ENCODE measurements at regions not wholly inside any gene's neighbourhood (a gene's known extent, or its start where the extent isn't known, plus 50 kb on each side); places are given as distances from the start of the nearest gene placed in this dataset.

- no peak overlapping the region for H3K4me3 Mint-ChIP-seq
- no peaks in the 10 kb centered on the region for H3K27me3 Mint-ChIP-seq
- H3K4me1 Mint-ChIP-seq = no peaks in the 10 kb centered on the region
- no peak for DNase-seq
- no peaks in the 10 kb centered on the region for H3K36me3 Mint-ChIP-seq
- H3K27ac Mint-ChIP-seq = no peak overlapping the region
- no peaks in the 10 kb centered on the region for H3K9me3 Mint-ChIP-seq
These were observed 100.3 kb upstream of the TMEM18 start for GRCh38 chr2:777546-777945.

GRCh38 chr2:777051-777450 lies 99.8 kb upstream of the TMEM18 start:
- H3K36me3 Mint-ChIP-seq = no peaks in the 10 kb centered on the region

DNA sequence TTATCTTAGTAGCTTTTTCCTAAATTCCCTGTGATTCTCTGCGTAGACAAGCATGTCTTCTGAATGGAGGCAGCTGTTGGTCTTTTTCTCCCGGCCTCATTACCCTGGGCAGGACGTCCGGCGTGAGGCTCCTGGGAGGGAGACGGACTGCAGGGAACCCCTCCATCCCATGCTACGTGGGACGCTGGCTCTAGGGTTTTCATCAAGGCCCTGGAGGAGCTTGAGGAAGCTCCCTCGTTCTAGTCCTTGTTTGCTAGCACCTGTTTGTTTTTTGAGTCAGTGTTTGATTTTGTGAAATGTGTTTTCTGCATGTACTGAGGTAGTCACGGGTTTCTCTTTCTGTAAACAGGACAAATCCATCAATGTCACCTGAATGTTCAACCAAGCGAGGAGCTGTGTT lies 99.3 kb upstream of the TMEM18 start:
- Mint-ChIP-seq H3K4me3 (no peak overlapping the region), H3K36me3 (no peaks in the 10 kb centered on the region), H3K9me3 (no peaks in the 10 kb centered on the region), H3K27me3 (no peaks in the 10 kb centered on the region), H3K4me1 (no peaks in the 10 kb centered on the region), H3K27ac (no peak overlapping the region)
- DNase-seq = no peak

More at GRCh38 chr2:777051-777450, 99.8 kb upstream of the TMEM18 start:
- H3K27me3 Mint-ChIP-seq = no peaks in the 10 kb centered on the region
- no peaks in the 10 kb centered on the region for H3K4me1 Mint-ChIP-seq
- H3K27ac Mint-ChIP-seq = no peak overlapping the region
- no peaks in the 10 kb centered on the region for H3K9me3 Mint-ChIP-seq
- DNase-seq = no peak
- no peak overlapping the region for H3K4me3 Mint-ChIP-seq

GRCh38 chr2:776038-776437 lies 98.8 kb upstream of the TMEM18 start:
- Mint-ChIP-seq H3K4me1 (no peaks in the 10 kb centered on the region), H3K27ac (no peak overlapping the region), H3K4me3 (no peak overlapping the region), H3K27me3 (no peaks in the 10 kb centered on the region), H3K36me3 (no peaks in the 10 kb centered on the region), H3K9me3 (no peaks in the 10 kb centered on the region)
- DNase-seq = no peak

GRCh38 chr2:774436-774835 lies 97.2 kb upstream of the TMEM18 start:
- Mint-ChIP-seq H3K27ac (no peak overlapping the region), H3K4me1 (peaks cover 12% of the 10 kb centered on the region), H3K36me3 (no peaks in the 10 kb centered on the region), H3K27me3 (no peaks in the 10 kb centered on the region), H3K4me3 (no peak overlapping the region), H3K9me3 (no peaks in the 10 kb centered on the region)
- DNase-seq = no peak

- peaks cover 6% of the 10 kb centered on the region for H3K9me3 Mint-ChIP-seq
- no peak for DNase-seq
- no peak overlapping the region for H3K4me3 Mint-ChIP-seq
- H3K4me1 Mint-ChIP-seq = peaks cover 15% of the 10 kb centered on the region
- no peak overlapping the region for H3K27ac Mint-ChIP-seq
- H3K27me3 Mint-ChIP-seq = no peaks in the 10 kb centered on the region
- H3K36me3 Mint-ChIP-seq = peaks cover 4% of the 10 kb centered on the region
These were observed 96.3 kb upstream of the TMEM18 start for GRCh38 chr2:773256-774160.

DNA sequence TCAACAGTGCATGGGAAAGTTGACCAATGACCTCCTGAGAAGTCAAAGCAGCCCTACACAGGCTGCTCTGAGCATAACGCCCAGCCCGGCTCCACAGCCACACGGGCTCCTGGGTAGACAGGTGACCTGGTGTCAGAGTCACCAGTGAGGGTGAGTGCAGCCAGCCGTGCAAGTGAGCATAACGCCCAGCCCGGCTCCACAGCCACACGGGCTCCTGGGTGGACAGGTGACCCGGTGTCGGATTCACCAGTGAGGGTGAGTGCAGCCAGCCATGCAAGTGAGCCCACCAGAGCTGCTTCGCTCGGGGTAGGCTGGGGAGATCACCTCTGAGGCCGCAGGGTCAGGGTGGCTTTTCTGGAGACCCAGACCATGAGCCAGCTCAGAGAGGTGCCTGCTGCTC lies 94.3 kb upstream of the TMEM18 start:
- H3K36me3 Mint-ChIP-seq = peaks cover 6% of the 10 kb centered on the region
- DNase-seq = no peak
- H3K4me1 Mint-ChIP-seq = peaks cover 27% of the 10 kb centered on the region
- no peaks in the 10 kb centered on the region for H3K27me3 Mint-ChIP-seq
- H3K4me3 Mint-ChIP-seq = no peak overlapping the region
- peaks cover 8% of the 10 kb centered on the region for H3K9me3 Mint-ChIP-seq
- no peak overlapping the region for H3K27ac Mint-ChIP-seq

DNA sequence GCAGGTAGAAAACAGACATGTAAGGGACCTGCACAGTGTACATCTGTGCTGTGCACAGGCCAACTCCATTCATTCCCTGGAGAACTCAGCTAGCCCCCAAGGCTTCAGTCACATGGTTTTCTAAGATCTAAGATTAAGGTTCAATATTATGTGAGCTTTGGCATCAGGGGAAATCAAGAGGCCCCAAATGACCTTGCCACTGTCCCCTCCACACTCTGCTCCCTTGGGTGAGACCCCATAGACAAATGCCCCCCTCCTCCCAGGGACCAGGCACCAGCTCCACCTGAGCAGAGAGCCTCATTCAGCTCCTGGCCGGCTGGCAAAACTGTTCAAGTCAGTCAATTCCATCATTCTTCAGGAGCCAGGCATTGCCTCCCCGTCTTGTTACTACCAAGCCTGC lies 93.6 kb upstream of the TMEM18 start:
- Mint-ChIP-seq H3K9me3 (peaks cover 8% of the 10 kb centered on the region), H3K4me1 (peaks cover 27% of the 10 kb centered on the region)

GRCh38 chr2:769771-770170 lies 92.6 kb upstream of the TMEM18 start:
- Mint-ChIP-seq H3K9me3 (peaks cover 8% of the 10 kb centered on the region), H3K4me3 (no peak overlapping the region), H3K36me3 (peaks cover 6% of the 10 kb centered on the region), H3K27me3 (no peaks in the 10 kb centered on the region), H3K4me1 (peaks cover 27% of the 10 kb centered on the region), H3K27ac (no peak overlapping the region)
- peak; percentile 26 for DNase-seq

More for the DNA sequence above, 93.6 kb upstream of the TMEM18 start:
- Mint-ChIP-seq H3K27me3 (no peaks in the 10 kb centered on the region), H3K36me3 (peaks cover 6% of the 10 kb centered on the region), H3K4me3 (no peak overlapping the region), H3K27ac (no peak overlapping the region)
- no peak for DNase-seq

GRCh38 chr2:768451-768850 lies 91.2 kb upstream of the TMEM18 start:
- Mint-ChIP-seq H3K4me1 (peaks cover 27% of the 10 kb centered on the region), H3K27ac (no peak overlapping the region), H3K4me3 (no peak overlapping the region), H3K36me3 (peaks cover 6% of the 10 kb centered on the region), H3K27me3 (no peaks in the 10 kb centered on the region), H3K9me3 (peaks cover 8% of the 10 kb centered on the region)
- DNase-seq = no peak

- peaks cover 6% of the 10 kb centered on the region for H3K36me3 Mint-ChIP-seq
- DNase-seq = no peak
- no peak overlapping the region for H3K27ac Mint-ChIP-seq
- peaks cover 28% of the 10 kb centered on the region for H3K4me1 Mint-ChIP-seq
- H3K9me3 Mint-ChIP-seq = peaks cover 8% of the 10 kb centered on the region
- H3K27me3 Mint-ChIP-seq = no peaks in the 10 kb centered on the region
- no peak overlapping the region for H3K4me3 Mint-ChIP-seq
These were observed 90.7 kb upstream of the TMEM18 start for GRCh38 chr2:767944-768343.

- peaks cover 6% of the 10 kb centered on the region for H3K36me3 Mint-ChIP-seq
- no peak overlapping the region for H3K27ac Mint-ChIP-seq
- H3K9me3 Mint-ChIP-seq = peaks cover 8% of the 10 kb centered on the region
- no peak overlapping the region for H3K4me3 Mint-ChIP-seq
- DNase-seq = peak; percentile 49
- H3K4me1 Mint-ChIP-seq = peaks cover 32% of the 10 kb centered on the region
- H3K27me3 Mint-ChIP-seq = no peaks in the 10 kb centered on the region
These were observed 90.2 kb upstream of the TMEM18 start for GRCh38 chr2:767440-767839.

DNA sequence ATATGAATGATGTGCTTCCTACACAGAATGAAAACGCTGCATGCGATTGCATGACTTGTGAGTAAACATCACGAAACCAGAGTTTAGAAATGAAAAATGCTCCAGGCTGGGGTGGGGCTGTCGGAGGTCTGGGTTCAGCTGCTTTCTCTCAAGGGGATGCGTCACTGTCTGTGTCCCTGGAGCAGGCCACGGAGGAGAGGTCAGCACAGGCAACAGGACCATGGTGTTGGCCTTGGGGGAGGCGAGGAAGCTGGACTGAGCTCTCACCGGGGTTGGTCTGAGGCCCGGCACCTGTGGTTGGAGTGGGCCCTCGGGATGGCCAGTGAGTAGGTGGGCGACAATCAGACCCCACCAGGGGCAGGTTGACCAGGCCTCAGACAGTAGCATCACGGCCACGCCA lies 89.0 kb upstream of the TMEM18 start:
- no peak for DNase-seq

DNA sequence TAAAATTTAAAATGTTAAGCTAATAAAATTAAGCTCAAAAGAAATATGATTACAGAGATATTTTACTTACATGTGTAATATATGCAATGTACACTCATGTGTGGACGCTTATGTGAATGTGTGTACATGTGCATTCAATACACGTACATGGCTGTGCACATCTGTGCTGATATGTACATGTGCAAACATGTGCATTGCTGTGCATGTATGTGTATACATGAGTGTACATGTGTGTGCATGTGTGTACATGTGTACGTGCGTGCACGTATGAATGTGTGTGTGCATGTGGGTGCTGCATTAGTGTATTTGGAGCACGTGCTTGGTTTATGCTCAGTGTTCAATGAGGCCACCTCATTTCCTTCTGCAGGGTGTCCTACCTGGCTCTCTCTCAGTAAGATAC lies 88.2 kb upstream of the TMEM18 start:
- no peak overlapping the region for H3K27ac Mint-ChIP-seq
- peaks cover 6% of the 10 kb centered on the region for H3K36me3 Mint-ChIP-seq
- peaks cover 30% of the 10 kb centered on the region for H3K4me1 Mint-ChIP-seq
- no peaks in the 10 kb centered on the region for H3K27me3 Mint-ChIP-seq
- H3K9me3 Mint-ChIP-seq = peaks cover 8% of the 10 kb centered on the region
- DNase-seq = no peak
- H3K4me3 Mint-ChIP-seq = no peak overlapping the region

More for the DNA sequence above, 89.0 kb upstream of the TMEM18 start:
- H3K27me3 Mint-ChIP-seq = no peaks in the 10 kb centered on the region
- H3K4me1 Mint-ChIP-seq = peaks cover 33% of the 10 kb centered on the region
- no peak overlapping the region for H3K27ac Mint-ChIP-seq
- H3K36me3 Mint-ChIP-seq = peaks cover 6% of the 10 kb centered on the region
- no peak overlapping the region for H3K4me3 Mint-ChIP-seq
- peaks cover 8% of the 10 kb centered on the region for H3K9me3 Mint-ChIP-seq

DNA sequence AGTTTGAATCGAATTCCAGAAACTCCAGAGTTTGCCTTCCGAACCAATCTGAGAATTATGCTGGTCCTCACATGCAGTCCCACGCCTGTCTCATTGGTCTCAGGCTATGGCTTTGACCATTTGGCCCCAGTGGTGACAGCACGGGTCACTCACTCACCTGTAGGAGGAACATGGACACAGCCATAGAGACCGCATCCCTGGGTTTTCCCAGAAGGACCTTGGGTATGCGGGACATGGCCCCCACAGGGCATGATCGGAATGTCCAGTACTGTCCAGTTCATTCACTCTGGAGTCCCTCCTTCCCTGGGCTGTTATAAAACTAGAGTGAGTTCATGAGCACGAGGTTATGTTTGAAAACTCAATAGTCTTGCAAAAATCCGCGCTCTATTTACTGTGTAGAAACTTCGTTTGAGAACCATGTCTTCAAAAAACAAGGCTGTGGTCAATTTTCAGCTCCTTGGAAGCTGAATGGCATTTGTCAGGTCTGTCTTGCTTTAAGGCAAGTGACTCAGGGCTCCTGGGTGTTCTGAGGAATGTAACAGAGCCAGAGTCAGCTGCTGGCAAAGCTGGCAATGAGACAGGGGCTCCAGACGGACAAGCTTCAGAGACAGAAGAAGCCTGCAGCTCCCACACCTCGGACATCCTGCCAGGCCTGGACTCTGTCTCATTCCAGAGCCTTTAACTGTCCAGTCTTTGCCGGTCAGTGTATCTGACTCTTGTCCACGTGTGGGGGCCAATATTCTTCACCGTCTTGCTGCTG lies 86.7 kb upstream of the TMEM18 start:
- no peaks in the 10 kb centered on the region for H3K27me3 Mint-ChIP-seq
- peaks cover 5% of the 10 kb centered on the region for H3K9me3 Mint-ChIP-seq
- H3K36me3 Mint-ChIP-seq = peaks cover 4% of the 10 kb centered on the region
- H3K27ac Mint-ChIP-seq = no peak overlapping the region
- no peak overlapping the region for H3K4me3 Mint-ChIP-seq
- H3K4me1 Mint-ChIP-seq = peaks cover 20% of the 10 kb centered on the region
- DNase-seq = no peak

Measured in activated naive CD8-positive, alpha-beta T cell treated with anti-CD3 and anti-CD28 coated beads for 36 hours (primary cell).